HCEC 1CT (cell line): ENCODE measurements at regions not wholly inside any gene's neighbourhood (a gene's known extent, or its start where the extent isn't known, plus 50 kb on each side); places are given as distances from the start of the nearest gene placed in this dataset.
A peak's percentile ranks its signal among the peaks of the same experiment; 100 is the strongest.

Experiments used
- DNase-seq: peaks from one replicate; pipeline ENCODE4 v3.0.0-alpha.2; 2017

DNA sequence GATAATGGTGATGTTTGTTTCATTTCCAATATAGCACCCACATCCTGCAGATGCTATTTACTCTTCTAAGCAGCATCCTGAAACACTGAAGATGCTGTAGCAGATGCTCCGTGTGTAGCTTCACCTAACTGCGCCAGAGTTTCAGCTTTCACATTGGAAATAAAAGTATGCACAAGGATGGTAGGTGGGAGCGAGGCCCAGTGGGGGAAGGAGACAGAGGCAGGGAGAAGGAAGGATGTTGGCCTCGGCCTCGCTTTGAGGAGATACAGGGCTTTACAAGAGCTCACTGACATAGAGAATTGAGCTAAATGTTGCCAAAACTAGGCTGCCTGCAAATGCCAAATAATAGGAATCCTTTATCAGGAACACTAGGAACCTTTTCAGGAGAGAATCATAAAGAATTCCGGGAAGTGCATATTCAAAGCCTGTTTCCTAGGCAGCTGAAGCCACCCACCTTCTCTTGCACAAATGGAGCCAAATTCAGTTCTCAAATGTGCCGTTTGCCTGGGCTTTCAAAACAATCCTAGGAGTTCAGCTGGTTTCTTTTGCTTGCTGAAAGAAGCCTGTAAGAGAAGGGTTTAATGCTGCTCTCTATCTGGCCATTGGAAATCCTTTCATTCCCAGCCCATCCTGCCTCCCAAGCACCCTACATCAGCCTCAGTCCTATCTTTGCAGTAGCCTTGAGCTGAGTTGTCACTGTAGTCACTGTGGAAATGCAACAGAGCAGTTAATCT, 135.4 kb upstream of the ATP1B1 start:
- DNase-seq, result no peak

DNA sequence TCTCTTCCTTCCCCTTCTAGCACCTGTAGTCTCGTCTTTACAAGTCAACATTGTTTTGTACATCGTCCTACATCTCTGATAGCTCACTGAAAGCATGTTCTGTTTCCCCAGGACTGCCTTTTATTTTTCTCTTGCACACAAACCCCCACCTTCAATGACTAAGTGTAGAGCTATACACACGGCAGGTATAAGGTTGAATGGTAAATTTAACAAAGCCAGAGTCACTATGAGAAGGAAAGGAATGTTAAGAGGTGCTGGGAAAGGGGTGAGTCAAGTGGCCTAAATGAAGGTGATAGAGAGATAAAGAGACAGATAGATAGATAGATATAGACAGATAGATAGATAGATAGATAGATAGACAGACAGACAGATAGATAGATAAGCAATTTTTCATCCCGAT, 134.3 kb upstream of the ATP1B1 start:
- DNase-seq, result no peak

DNA sequence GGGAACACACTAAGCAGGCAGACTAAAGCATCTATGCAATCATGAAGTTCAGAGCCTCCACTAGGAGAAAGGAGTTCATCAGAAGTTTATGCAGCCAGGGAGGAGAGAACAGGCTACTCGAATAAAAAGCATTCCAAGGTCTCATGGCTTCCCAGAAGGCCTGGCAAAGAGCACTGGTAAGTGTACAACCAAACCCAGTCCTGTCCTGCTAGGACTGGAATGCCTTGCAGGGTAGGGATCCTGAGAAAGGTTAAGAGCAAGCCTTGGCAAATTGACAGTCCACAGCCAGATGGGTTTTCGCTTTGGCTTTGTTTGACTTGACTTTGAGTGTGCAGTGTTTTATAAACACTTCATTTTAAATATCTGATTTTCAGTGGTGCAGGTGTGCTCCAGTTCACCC, 133.6 kb upstream of the ATP1B1 start:
- no peak for DNase-seq

DNA sequence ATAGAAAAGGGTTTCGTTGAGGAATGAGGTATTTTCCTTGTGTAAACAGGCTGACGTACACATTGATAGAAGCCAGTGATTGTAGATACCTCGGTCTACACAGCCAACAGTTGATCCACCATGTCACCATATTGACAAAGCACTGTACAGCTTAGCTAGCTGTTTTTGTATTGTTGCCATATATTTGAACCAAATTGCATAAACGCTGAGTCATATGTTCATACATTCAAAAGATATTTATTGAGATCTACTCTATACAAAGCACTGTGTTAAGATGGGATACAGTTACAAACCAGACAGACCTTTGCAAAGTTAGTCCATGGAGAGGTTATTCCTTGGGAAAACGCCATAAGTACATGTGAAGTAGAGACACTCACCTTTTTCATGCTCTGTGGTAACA, 132.4 kb upstream of the ATP1B1 start:
- peak; percentile 31 for DNase-seq

DNA sequence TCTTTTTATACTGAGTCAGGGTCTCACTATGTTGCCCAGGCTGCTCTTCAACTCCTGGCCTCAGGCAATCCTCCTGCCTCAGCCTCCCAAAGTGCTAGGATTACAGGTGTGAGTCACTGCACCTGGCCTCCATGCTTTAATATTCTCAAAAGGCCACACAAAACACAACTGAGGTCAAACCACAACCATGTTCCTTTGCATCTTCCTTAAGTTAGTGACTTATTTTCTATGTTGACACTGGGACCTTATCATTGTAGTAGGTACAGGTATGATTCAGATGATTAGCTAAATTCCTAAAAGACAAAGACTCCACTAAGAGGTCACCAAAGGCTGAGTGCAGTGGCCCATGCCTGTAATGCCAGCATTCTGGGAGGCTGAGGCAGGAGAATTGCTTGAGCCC, 131.9 kb upstream of the ATP1B1 start:
- DNase-seq, result no peak

DNA sequence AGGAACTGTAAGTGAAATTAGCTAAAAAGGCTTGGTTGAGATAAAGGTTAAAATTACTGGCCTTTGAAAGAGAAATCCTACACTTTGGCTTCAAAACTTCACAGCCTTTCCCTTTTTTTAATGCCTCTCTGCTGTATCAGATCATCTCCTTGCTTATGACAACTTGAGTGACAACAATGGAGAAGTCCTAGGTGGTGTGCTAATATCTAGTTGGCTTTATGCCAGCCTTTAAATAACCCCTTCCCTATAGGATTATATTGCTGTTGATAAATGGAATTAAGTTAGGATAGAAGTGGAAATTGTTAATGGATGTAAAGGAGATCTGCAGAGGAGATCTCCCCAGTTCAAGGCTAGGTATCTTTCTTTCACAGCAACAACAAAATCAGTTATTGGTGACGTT, 130.2 kb upstream of the ATP1B1 start:
- DNase-seq, result no peak

DNA sequence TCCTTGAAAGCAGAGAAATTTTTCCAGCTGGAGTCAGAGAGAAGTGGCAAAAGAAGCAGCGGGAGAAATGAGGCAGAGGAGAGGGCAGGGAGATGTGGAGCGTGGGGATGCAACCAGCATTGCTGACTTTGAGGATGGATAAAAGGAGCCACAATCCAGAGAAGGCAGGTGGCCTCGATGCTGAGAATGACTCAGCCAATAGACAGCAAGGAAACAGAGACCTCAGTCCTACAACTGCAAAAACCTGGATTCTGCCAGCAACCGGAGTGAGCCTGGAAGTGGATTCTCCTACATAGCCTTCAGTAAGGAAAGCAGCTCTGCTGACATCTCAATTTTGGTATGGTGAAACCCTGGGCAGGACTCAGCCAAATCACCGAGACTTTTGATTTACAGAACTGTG, 128.9 kb upstream of the ATP1B1 start:
- DNase-seq, result no peak

DNA sequence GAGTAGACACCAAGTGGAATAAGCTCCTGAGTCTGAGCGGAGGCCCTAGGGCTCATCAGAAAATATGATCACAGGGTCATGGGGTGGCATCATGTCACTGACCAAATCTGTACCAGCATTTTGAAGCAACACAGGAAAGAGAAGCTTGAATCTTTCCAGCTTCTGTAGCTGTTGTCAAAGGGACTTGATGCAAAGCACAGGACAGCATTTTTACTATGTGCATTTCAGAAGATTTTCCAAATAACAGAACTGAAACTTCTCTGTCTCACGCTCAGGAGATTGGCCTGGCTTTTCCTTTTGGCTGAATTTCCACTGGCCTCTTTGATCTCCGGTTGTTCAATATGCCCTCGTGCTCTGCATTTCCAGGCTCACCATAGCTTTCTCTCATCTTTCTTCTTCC, 127.2 kb upstream of the ATP1B1 start:
- DNase-seq, result no peak

DNA sequence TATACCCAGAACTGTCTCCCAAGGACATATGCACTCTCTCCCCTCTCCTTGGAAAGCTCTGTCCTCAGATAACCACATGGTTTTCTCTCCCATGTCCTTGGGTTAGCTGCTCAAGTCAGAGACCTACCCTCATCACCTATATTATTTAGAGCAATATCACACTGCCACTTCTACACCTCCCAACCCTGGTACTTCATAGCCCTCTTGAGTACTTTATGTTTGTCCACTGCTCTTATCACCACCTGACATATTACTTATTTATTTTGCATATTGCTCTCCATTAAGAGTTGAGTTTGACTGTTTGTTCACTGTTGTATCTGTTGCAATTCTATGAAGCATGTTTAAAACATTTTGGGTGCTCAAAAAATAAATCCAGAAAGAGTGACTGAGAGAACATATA, 126.3 kb upstream of the ATP1B1 start:
- DNase-seq, result no peak

DNA sequence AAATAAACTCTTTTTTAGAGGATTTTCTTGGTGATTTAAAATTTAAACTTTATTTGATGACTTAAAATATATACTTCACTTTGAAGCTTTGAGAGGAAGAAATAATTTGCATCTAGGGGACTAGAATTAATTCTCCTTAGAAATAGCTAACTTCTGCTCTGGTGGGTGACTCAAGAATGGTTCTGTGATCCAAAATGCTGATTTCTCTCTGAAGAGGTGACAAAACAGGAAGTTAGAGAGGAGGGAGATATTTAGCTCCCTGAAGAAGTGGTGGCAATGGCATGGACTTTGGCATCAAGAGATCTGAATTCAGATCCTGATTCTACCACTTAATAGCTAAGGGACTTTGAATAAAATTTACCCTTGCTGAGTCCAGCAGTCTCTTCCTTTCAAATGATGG, 125.8 kb upstream of the ATP1B1 start:
- no peak for DNase-seq

DNA sequence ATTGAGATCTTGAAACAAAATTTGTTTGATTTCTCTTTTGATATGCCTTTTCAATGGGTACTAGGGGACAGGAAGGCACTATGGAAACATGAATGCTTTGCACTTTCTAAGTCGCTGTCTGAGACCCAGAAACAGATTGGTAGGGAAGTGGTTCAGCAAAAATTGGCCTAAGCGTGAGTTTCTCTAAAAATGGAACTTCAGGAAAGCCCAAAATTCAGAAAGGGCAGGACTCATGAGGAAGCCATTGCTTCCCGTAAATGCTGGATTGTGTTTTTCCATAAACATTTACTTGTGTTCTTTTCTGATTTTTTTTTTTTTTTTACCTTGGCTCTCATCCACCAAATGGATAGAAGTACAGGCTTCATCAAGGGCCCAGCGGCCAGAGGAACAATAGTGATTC, 123.7 kb upstream of the ATP1B1 start:
- no peak for DNase-seq

DNA sequence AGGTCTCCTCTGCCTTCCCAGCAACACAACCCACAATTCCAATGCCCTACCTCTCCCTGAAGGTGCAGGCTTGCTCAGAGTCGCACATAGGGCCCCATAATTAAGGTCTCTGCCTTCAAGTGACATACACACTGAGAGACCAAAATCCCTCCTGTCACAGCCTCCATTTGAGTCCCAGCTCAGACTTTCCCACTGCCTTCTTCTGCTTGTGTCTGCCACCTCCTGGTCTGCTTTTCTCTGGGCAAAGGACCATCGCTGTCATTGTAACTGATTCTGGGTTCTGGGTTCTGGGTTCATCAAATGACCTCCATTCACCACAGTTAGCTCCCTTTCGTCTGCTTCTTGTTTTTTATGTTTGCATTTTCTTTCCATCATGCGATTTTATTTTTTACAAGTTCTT, 119.2 kb upstream of the ATP1B1 start:
- no peak for DNase-seq

DNA sequence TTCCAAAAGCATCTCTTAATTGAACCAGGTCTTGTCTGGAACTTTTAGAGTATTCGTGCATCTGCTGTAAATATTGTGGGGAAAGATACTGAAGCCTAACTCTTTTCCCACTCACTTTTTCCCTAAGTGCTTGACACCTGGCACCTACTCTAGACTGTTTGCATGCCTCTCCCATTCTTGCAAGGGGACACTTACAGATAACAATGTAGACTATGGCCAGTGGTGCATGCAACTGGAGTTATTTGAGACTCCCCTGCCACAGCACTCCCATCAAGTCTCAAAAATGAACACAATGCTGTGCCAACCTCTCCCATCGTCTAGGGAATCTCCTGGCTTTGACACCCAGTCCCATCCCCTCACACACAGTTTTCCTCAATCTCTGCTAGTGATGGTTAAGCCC, 118.6 kb upstream of the ATP1B1 start:
- DNase-seq, result no peak

DNA sequence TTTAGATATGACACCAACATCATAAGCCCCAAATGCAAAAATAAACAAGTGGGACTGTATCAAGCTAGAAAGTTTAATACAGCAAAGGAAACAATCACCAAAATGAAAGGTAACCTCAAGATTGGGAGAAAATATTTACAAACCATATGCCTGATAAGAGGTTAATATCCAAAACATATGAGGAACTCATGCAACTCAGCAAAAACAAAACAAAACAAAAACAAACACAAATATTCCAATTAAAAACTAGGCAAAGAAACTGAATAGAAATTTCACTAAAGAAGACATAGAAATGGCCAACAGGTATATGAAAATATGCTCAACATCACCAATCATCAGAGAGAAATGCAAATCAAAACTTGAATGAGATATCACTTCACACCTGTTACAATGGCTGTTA, 116.5 kb upstream of the ATP1B1 start:
- no peak for DNase-seq

DNA sequence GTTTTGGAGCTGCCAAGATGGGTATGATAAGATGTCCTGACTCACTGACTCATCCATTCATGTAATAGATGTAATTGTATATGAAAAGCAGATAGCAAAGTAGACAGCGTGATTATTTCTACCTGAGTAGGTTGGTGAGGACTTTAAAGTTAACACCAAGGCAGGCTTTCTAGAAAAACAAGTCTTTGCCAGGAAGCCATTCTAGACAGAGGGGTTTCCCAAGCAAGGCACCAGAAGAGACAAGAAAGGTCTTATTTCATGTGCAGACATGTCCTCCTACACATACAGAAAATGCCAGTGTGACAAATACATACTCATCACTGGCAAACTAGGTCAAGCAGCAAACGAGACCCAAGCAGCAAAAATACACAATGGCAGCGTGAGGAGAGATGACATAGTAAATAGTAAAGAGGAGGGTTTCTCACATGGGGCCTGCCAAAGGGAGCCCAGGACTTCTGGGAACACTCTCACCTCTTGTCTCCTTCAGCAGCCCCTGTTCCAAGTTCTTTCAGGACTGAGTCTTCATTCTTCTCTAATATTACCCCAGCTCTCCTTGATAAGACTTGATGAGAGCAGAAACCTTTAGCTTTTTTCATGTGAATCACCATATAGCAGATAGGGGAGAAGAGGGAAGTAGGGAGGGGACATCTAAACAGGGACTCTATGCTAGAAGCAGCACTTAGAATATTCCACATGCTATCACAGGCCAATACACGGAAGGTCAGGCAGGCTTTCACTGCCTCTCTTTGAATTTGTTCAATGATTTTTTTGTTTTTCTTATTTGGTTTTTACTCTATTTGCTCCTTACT, 114.6 kb upstream of the ATP1B1 start:
- DNase-seq, result no peak

DNA sequence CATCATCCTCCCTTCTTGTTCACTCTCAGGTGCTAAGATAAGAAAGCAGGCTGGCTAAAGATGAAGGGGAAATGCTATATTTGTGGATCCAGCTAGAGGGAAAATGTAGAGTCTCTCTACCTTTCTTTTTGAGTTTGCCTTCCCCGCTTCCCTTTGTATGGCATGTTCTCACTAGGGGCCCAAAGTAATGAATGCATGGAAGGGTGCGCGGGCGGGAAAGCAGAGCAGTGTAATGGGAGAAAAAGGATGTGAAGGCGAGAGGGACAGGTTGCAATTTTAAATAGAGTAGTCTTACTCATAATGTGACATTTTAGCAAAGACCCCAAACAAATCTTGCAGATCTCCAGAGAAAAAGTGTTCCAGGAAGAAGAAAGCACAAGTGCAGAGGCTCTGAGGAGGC, 105.1 kb upstream of the ATP1B1 start:
- no peak for DNase-seq

DNA sequence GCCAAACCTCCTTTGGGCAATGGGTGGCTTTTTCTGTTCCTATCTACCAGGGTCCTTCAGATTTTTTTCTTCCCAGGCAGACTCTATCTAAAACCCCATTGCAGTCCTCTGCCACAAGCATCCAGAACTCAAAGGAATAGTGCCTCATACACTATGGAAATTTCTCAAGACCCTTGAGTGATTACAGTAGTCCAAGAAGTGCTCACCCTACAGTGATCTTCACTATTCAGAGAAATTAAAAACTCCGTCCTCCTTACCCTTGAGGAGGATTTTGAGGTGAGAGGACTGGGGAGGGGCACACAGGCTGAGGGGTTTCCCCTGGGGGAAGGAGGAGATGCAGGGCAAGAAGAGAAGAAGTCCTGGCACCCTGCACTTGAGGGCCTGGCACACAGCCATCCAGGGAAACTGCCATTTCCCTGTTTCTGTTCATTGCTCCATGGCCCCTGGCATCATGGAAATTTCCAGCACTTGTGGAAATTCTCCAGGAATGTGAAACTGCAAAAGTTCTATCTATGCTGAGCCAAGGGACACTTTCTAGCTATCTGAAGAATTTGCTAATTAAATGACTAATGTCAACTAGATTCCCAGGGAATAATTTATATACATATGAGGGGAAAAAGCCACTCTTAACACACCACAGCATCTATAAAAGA, 102.5 kb upstream of the ATP1B1 start:
- no peak for DNase-seq

DNA sequence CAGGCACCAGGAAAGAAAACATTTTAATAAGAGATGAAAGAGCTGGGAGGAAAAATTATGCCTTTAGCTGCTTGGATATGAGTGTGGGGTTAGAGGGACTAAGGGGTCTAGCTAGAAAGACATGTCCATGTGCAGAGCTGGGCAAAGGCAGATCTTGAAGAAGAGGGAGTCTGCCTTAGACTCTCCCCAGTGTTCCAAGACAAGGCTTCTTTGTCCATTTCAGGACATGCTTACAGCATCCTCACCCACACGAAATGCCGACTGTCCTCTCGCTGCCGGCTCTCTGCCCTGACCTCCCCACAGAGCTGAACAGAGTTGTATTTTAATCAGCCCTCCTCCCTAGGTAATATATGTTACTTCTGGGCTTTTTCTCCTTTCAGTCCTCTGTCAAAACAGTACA, 100.7 kb upstream of the ATP1B1 start:
- DNase-seq, result no peak

DNA sequence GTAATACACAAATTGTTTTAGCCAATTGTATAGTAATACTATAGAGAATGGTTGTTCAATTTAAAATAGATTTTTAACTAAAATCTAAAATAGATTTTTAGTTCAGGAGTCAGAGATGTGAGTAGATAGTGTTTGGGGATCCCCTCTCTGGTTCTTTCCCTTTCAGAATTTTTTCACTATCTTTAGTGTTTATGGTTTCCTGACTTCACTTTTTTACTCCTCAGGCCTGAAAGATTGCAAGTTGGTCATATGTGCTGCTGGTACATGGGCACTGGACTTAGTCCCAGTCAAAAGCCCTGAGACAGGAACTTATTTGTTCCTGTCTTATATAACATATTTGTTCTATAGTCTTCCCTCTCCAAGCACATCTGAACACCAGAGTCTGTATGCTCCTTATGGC, 96.8 kb upstream of the ATP1B1 start:
- DNase-seq, result no peak

DNA sequence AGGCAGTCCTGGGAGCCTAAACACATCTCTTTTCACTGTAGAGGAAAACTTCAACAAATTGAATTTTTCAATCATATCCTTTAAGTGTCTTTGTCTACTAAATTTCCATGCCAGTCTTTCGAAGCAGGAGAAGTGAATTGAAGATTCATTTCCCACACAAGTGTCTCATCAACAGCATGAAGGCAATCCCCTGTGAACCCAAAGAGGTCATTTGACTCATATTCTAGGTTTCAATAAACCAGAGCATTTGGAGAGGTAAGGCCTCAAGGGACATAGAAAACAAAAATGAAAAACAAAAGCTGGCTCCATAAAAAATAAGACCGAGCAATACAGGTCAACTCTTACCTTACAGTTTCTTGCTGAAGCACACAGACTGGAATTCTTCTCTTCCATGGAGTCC, 94.1 kb upstream of the ATP1B1 start:
- no peak for DNase-seq

DNA sequence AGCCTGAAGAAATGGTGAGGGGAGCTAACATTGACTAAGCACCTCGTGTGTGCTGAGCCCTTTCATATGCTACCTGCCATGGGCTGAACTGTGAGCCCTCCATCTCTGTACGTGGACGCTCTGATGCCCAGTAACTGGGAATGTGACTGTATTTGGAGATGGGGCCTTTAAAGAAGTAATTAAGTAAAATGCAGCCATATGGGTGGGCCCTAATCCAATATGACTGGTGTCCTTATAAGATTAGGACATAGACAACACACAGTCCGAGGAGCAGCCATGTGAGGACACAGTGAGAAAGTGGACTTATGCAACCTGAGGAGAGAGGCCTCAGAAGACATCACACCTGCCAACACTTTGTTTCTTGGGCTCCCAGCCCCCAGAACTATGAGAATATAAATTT, 92.7 kb upstream of the ATP1B1 start:
- DNase-seq, result no peak

DNA sequence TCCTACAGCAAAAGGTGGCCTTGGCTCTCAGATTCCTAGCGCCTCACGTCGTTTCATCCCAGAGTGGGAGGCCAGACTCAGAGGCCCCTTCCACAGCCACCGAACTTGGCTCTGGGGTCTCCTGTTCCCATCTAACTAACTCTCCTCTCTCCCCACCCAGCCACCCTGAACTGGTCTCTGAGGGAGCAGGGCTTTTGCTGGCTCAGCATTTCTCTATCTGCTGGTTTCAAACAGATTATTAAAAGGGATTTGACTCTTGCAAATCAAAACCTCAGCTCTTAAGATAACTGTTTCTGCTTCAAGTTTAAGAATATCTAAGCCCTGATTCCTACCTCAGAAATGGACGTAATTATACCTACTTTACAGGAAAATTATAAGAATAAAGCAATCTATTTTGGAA, 91.0 kb upstream of the ATP1B1 start:
- DNase-seq, result no peak

DNA sequence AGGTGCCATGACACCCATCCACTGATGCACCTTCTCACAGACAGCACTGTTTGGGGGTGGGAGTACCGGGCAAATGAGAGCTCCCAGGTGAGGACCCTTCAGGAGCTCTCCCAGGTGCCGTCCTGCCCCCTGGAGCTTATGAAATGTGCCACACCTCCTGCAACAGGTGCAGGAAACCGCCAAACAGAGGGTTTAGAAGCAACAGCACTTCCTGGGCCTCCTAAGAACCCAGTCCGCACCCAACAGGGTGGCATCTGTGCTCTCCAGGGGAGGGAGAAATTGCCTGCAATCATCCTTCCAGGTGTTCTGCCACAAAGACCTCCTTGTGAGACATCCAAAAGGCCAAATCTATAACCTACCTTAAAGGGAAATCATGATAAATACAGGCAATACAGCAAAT, 87.7 kb upstream of the ATP1B1 start:
- no peak for DNase-seq

DNA sequence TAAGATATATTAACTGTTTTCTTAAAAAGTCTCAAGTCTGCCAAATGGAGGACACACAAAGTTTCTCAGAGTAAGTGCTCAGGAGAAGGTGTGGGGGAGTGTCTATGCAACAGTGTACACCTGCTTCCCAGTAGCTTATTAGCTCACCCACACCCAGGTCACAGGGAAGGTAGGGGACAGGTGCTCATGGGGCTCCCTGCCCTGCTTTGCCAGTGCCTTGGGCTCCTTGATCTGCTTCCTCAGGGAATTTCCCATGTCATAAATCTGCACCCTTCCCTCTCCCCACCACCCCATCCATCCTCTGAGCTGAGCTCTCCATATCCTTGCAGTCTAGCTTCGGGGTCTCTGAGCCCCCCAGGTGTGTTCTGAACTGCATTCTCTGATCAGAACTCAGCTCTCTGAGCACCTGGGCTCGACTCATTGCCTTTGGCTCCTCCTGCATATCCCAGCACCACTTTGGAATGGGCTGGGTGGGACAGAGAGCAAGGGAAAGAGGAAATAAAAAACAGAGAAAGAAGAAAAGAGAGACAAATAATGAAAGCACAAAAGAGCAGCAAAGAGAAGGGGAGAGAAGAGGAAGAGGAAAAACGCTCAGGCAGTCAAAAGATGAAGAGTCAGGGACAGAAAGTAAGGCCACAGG, 87.0 kb upstream of the ATP1B1 start:
- DNase-seq, result no peak
